ENCODE measurements at regions not wholly inside any gene's neighbourhood (a gene's known extent, or its start where the extent isn't known, plus 50 kb on each side); places are given as distances from the start of the nearest gene placed in this dataset.
"Not testable (repeated sequence)": the region's sequence is repeated elsewhere in the genome, so short reads cannot be mapped to it uniquely, and the experiment has no call there.

GRCh38 chr7:150193866-150194265 lies 129.3 kb upstream of the LRRC61 start:
- not testable (repeated sequence) for DNase-seq

All from renal pelvis (tissue), 1 donor.